ENCODE measurements at regions not wholly inside any gene's neighbourhood (a gene's known extent, or its start where the extent isn't known, plus 50 kb on each side); places are given as distances from the start of the nearest gene placed in this dataset.

- Mint-ChIP-seq H3K27me3 (ENCODE audit: insufficient read depth, low read depth, poor library complexity) (peaks cover 2% of the 10 kb centered on the region), H3K4me3 (no peak overlapping the region), H3K9me3 (peaks cover 28% of the 10 kb centered on the region), H3K4me1 (peaks cover 33% of the 10 kb centered on the region), H3K36me3 (ENCODE audit: low read depth) (peaks cover 23% of the 10 kb centered on the region), H3K27ac (no peak overlapping the region)
- Histone ChIP-seq H3K27ac (ENCODE audit: low read depth) (no peak overlapping the region), H3K4me2 (no peak overlapping the region), H3K9me2 (ENCODE audit: insufficient read depth) (no peaks in the 10 kb centered on the region), H2AFZ (no peak overlapping the region), H3F3A (replicated peaks; ENCODE audit: low read depth) (no peaks in the 10 kb centered on the region), H3K27me3 (ENCODE audit: insufficient read depth) (no peaks in the 10 kb centered on the region), H3K79me2 (replicated peaks; ENCODE audit: insufficient read depth) (no peaks in the 10 kb centered on the region), H3K4me3 (no peak overlapping the region), H4K20me1 (replicated peaks; ENCODE audit: insufficient read depth) (no peaks in the 10 kb centered on the region), H3K36me3 (ENCODE audit: insufficient read depth) (no peaks in the 10 kb centered on the region), H3K4me1 (ENCODE audit: insufficient read depth) (peaks cover 32% of the 10 kb centered on the region)
- ATAC-seq (no peak), DNase-seq (ENCODE audit: low spot score) (no peak)
- TF ChIP-seq, protein P1, sequence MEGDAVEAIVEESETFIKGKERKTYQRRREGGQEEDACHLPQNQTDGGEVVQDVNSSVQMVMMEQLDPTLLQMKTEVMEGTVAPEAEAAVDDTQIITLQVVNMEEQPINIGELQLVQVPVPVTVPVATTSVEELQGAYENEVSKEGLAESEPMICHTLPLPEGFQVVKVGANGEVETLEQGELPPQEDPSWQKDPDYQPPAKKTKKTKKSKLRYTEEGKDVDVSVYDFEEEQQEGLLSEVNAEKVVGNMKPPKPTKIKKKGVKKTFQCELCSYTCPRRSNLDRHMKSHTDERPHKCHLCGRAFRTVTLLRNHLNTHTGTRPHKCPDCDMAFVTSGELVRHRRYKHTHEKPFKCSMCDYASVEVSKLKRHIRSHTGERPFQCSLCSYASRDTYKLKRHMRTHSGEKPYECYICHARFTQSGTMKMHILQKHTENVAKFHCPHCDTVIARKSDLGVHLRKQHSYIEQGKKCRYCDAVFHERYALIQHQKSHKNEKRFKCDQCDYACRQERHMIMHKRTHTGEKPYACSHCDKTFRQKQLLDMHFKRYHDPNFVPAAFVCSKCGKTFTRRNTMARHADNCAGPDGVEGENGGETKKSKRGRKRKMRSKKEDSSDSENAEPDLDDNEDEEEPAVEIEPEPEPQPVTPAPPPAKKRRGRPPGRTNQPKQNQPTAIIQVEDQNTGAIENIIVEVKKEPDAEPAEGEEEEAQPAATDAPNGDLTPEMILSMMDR (conservative IDR thresholded peaks at IDR 0.05; ENCODE audit: low read depth in 2 of 2): no peak
- TF ChIP-seq CREB1 (CRISPR knock-in tag; IDR thresholded peaks at IDR 0.05; ENCODE audit: low read depth) (no peak), JUNB (IDR thresholded peaks at IDR 0.05; ENCODE audit: unreplicated experiment) (no peak), NANOG (IDR thresholded peaks at IDR 0.05; ENCODE audit: borderline replicate concordance) (no peak), EZH2 (IDR thresholded peaks at IDR 0.05; ENCODE audit: low read depth, unreplicated experiment) (no peak), STAT1 (IDR thresholded peaks at IDR 0.05; ENCODE audit: unreplicated experiment) (no peak)
Observed at GRCh38 chr5:116658141-116658540, 83.5 kb upstream of the SEMA6A start.

DNA sequence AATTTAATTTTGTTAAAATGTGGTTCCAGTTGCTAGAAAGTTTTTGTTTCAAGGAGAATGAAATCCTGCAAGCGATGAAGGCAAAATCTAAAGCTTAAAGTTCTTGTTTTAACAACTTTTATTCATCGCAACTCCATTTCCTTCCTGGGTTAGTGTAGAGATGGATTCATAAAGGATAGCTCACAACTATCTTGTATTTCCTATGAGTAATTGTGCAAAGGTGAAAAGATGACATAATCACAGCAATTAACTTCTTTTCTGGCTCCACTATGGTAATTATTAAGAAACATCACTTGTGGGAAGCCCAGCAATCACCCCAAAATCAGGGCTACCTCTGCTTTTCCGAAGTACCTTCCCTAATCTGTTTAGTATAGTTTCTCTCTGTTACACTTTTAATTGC is 80.8 kb upstream of the SEMA6A start:
- no peaks in the 10 kb centered on the region for H3K79me2 ChIP-seq (replicated peaks; ENCODE audit: insufficient read depth)
- no peak overlapping the region for H3K4me3 Mint-ChIP-seq
- TF ChIP-seq STAT1 (IDR thresholded peaks at IDR 0.05; ENCODE audit: unreplicated experiment) (no peak), JUNB (IDR thresholded peaks at IDR 0.05; ENCODE audit: unreplicated experiment) (no peak), ZNF114 (CRISPR knock-in tag; IDR thresholded peaks at IDR 0.05) (no peak), CREB1 (CRISPR knock-in tag; IDR thresholded peaks at IDR 0.05; ENCODE audit: low read depth) (no peak)
- TF ChIP-seq, protein P2, sequence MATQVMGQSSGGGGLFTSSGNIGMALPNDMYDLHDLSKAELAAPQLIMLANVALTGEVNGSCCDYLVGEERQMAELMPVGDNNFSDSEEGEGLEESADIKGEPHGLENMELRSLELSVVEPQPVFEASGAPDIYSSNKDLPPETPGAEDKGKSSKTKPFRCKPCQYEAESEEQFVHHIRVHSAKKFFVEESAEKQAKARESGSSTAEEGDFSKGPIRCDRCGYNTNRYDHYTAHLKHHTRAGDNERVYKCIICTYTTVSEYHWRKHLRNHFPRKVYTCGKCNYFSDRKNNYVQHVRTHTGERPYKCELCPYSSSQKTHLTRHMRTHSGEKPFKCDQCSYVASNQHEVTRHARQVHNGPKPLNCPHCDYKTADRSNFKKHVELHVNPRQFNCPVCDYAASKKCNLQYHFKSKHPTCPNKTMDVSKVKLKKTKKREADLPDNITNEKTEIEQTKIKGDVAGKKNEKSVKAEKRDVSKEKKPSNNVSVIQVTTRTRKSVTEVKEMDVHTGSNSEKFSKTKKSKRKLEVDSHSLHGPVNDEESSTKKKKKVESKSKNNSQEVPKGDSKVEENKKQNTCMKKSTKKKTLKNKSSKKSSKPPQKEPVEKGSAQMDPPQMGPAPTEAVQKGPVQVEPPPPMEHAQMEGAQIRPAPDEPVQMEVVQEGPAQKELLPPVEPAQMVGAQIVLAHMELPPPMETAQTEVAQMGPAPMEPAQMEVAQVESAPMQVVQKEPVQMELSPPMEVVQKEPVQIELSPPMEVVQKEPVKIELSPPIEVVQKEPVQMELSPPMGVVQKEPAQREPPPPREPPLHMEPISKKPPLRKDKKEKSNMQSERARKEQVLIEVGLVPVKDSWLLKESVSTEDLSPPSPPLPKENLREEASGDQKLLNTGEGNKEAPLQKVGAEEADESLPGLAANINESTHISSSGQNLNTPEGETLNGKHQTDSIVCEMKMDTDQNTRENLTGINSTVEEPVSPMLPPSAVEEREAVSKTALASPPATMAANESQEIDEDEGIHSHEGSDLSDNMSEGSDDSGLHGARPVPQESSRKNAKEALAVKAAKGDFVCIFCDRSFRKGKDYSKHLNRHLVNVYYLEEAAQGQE (IDR thresholded peaks at IDR 0.05; ENCODE audit: unreplicated experiment): no peak
- TF ChIP-seq, protein P3, sequence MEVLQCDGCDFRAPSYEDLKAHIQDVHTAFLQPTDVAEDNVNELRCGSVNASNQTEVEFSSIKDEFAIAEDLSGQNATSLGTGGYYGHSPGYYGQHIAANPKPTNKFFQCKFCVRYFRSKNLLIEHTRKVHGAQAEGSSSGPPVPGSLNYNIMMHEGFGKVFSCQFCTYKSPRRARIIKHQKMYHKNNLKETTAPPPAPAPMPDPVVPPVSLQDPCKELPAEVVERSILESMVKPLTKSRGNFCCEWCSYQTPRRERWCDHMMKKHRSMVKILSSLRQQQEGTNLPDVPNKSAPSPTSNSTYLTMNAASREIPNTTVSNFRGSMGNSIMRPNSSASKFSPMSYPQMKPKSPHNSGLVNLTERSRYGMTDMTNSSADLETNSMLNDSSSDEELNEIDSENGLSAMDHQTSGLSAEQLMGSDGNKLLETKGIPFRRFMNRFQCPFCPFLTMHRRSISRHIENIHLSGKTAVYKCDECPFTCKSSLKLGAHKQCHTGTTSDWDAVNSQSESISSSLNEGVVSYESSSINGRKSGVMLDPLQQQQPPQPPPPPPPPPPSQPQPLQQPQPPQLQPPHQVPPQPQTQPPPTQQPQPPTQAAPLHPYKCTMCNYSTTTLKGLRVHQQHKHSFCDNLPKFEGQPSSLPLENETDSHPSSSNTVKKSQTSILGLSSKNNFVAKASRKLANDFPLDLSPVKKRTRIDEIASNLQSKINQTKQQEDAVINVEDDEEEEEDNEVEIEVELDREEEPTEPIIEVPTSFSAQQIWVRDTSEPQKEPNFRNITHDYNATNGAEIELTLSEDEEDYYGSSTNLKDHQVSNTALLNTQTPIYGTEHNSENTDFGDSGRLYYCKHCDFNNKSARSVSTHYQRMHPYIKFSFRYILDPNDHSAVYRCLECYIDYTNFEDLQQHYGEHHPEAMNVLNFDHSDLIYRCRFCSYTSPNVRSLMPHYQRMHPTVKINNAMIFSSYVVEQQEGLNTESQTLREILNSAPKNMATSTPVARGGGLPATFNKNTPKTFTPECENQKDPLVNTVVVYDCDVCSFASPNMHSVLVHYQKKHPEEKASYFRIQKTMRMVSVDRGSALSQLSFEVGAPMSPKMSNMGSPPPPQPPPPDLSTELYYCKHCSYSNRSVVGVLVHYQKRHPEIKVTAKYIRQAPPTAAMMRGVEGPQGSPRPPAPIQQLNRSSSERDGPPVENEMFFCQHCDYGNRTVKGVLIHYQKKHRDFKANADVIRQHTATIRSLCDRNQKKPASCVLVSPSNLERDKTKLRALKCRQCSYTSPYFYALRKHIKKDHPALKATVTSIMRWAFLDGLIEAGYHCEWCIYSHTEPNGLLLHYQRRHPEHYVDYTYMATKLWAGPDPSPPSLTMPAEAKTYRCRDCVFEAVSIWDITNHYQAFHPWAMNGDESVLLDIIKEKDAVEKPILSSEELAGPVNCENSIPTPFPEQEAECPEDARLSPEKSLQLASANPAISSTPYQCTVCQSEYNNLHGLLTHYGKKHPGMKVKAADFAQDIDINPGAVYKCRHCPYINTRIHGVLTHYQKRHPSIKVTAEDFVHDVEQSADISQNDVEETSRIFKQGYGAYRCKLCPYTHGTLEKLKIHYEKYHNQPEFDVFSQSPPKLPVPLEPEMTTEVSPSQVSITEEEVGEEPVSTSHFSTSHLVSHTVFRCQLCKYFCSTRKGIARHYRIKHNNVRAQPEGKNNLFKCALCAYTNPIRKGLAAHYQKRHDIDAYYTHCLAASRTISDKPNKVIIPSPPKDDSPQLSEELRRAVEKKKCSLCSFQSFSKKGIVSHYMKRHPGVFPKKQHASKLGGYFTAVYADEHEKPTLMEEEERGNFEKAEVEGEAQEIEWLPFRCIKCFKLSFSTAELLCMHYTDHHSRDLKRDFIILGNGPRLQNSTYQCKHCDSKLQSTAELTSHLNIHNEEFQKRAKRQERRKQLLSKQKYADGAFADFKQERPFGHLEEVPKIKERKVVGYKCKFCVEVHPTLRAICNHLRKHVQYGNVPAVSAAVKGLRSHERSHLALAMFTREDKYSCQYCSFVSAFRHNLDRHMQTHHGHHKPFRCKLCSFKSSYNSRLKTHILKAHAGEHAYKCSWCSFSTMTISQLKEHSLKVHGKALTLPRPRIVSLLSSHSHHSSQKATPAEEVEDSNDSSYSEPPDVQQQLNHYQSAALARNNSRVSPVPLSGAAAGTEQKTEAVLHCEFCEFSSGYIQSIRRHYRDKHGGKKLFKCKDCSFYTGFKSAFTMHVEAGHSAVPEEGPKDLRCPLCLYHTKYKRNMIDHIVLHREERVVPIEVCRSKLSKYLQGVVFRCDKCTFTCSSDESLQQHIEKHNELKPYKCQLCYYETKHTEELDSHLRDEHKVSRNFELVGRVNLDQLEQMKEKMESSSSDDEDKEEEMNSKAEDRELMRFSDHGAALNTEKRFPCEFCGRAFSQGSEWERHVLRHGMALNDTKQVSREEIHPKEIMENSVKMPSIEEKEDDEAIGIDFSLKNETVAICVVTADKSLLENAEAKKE (CRISPR knock-in tag; IDR thresholded peaks at IDR 0.05): no peak

More for the DNA sequence above, 80.8 kb upstream of the SEMA6A start:
- Mint-ChIP-seq H3K27me3 (ENCODE audit: insufficient read depth, low read depth, poor library complexity) (peaks cover 1% of the 10 kb centered on the region), H3K4me1 (peaks cover 60% of the 10 kb centered on the region), H3K27ac (no peak overlapping the region), H3K36me3 (ENCODE audit: low read depth) (peaks cover 7% of the 10 kb centered on the region; the same call in 1 of the 3 replicates), H3K9me3 (peaks cover 9% of the 10 kb centered on the region; the same call in 1 of the 3 replicates)
- ATAC-seq (no peak), DNase-seq (ENCODE audit: low spot score) (no peak)
- 0 out of 2 replicates have a peak overlapping the region, but pooled peaks have one; percentile 5 for H3K4me2 ChIP-seq
- H4K20me1 ChIP-seq (replicated peaks; ENCODE audit: insufficient read depth): no peaks in the 10 kb centered on the region
- no peaks in the 10 kb centered on the region for H3K9me2 ChIP-seq (ENCODE audit: insufficient read depth)
- H2AFZ ChIP-seq: no peak overlapping the region
- no peak overlapping the region for H3K27ac ChIP-seq (ENCODE audit: low read depth)
- no peaks in the 10 kb centered on the region for H3K36me3 ChIP-seq (ENCODE audit: insufficient read depth)
- H3K4me3 ChIP-seq: no peak overlapping the region
- no peaks in the 10 kb centered on the region for H3F3A ChIP-seq (replicated peaks; ENCODE audit: low read depth)
- H3K4me1 ChIP-seq (ENCODE audit: insufficient read depth): peaks cover 59% of the 10 kb centered on the region
- H3K27me3 ChIP-seq (ENCODE audit: insufficient read depth): no peaks in the 10 kb centered on the region

Data from GM23338 (cell line).